ENCODE measurements at regions not wholly inside any gene's neighbourhood (a gene's known extent, or its start where the extent isn't known, plus 50 kb on each side); places are given as distances from the start of the nearest gene placed in this dataset.

GRCh38 chr2:217701622-217702021, 301.2 kb downstream of the TNS1 start:
- no peak for TF ChIP-seq EZH2 (IDR thresholded peaks at IDR 0.05; ENCODE audit: borderline replicate concordance, low read depth, low read length, poor library complexity, severe bottlenecking)
- TF ChIP-seq, protein P1, sequence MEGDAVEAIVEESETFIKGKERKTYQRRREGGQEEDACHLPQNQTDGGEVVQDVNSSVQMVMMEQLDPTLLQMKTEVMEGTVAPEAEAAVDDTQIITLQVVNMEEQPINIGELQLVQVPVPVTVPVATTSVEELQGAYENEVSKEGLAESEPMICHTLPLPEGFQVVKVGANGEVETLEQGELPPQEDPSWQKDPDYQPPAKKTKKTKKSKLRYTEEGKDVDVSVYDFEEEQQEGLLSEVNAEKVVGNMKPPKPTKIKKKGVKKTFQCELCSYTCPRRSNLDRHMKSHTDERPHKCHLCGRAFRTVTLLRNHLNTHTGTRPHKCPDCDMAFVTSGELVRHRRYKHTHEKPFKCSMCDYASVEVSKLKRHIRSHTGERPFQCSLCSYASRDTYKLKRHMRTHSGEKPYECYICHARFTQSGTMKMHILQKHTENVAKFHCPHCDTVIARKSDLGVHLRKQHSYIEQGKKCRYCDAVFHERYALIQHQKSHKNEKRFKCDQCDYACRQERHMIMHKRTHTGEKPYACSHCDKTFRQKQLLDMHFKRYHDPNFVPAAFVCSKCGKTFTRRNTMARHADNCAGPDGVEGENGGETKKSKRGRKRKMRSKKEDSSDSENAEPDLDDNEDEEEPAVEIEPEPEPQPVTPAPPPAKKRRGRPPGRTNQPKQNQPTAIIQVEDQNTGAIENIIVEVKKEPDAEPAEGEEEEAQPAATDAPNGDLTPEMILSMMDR (conservative IDR thresholded peaks at IDR 0.05; ENCODE audit: low read depth, low read length), result no peak
